HepG2 (cell line): ENCODE measurements at regions not wholly inside any gene's neighbourhood (a gene's known extent, or its start where the extent isn't known, plus 50 kb on each side); places are given as distances from the start of the nearest gene placed in this dataset.

ENCODE experiments used
- ATAC-seq: fragments of 200-7000 bp; cut with Tn5 transposase; 3 replicates; pipeline ENCODE4 v1.9.1; 2020; ENCODE audit warnings: mild to moderate bottlenecking, moderate library complexity
- BruUV-seq: library from RNA; stranded (reverse); fragments of 400-500 nt; replicated peaks from 2 replicates; lab custom pipeline; 2021; lab: Mats Ljungman, UMichigan
- CTCF ChIA-PET: fragments of 300-600 bp; formaldehyde crosslinking; extraction: SDS; loops from one replicate; lab custom pipeline; 2021; ENCODE audit warnings: low total read pairs, inconsistent platforms, low intra/inter-chr PET ratio; lab: Yijun Ruan, JAX
- POLR2A ChIA-PET: fragments of 350-600 bp; sonication (Branson Sonifier 250); formaldehyde crosslinking; loops from one replicate; lab custom pipeline; 2020; ENCODE audit warnings: antibody characterized with exemption, inconsistent platforms; lab: Yijun Ruan, JAX
- DNase-seq: peaks from one replicate; pipeline ENCODE4 v3.0.0-alpha.2; 2015; ENCODE audit warnings: low spot score
- FAIRE-seq: peaks from 3 replicates; lab custom pipeline; 2011; peaks lifted over from hg19 to GRCh38; lab: Jason Lieb, UNC
- H2AFZ ChIP-seq: one replicate; pipeline ENCODE4 v1.6.1; 2011; ENCODE audit warnings: low read length, inconsistent platforms
- H3K27ac ChIP-seq: fragments of 300-600 bp; 3 replicates; pipeline ENCODE4 v1.8.0; 2011; ENCODE audit warnings: mixed run types, mild to moderate bottlenecking, mixed read lengths, low read length, inconsistent platforms; ENCODE audit not compliant: insufficient read depth; ENCODE audit errors: extremely low read length
- H3K27me3 ChIP-seq, 2 experiments: fragments of 200-600 bp in 1 of 2; 2 replicates in 1 of 2; 3 replicates in 1 of 2; pipeline versions ENCODE4 v1.6.0 to v1.8.0; 2011; ENCODE audit warnings: low read length in 2 of 2, mild to moderate bottlenecking in 2 of 2, moderate library complexity in 2 of 2, inconsistent platforms in 1 of 2; ENCODE audit not compliant: insufficient read depth in 2 of 2, control insufficient read depth in 1 of 2
- H3K36me3 ChIP-seq, 2 experiments: fragments of 200-600 bp in 1 of 2; replicated peaks in 1 of 2; 2 replicates in 1 of 2; 3 replicates in 1 of 2; pipeline versions ENCODE4 v1.5.1 to v1.8.0; 2011; ENCODE audit warnings: low read length in 2 of 2, inconsistent platforms in 1 of 2; ENCODE audit not compliant: insufficient read depth in 2 of 2, control insufficient read depth in 1 of 2
- H3K4me1 ChIP-seq: 2 replicates; pipeline ENCODE4 v1.5.1; 2012; ENCODE audit warnings: low read length, inconsistent platforms; ENCODE audit not compliant: insufficient read depth
- H3K4me2 ChIP-seq: 2 replicates; pipeline ENCODE4 v1.6.0; 2011; ENCODE audit warnings: low read depth, low read length, inconsistent platforms
- H3K4me3 ChIP-seq, 3 experiments: fragments of 200-600 bp in 1 of 3; sonication (generic), shearing (Covaris generic) in 1 of 3; replicated peaks in 1 of 3; 2 replicates each; pipeline ENCODE4 v1.5.1; 2011 to 2016; ENCODE audit warnings: low read length in 3 of 3, inconsistent platforms in 2 of 3, low read depth in 2 of 3, mild to moderate bottlenecking in 2 of 3, control low read depth in 1 of 3, mixed read lengths in 1 of 3; ENCODE audit not compliant: insufficient read depth in 1 of 3
- H3K79me2 ChIP-seq: one replicate; pipeline ENCODE4 v1.6.1; 2011; ENCODE audit warnings: low read length, inconsistent platforms; ENCODE audit not compliant: insufficient read depth
- H3K9ac ChIP-seq: 2 replicates; pipeline ENCODE4 v1.6.0; 2011; ENCODE audit warnings: mild to moderate bottlenecking, low read depth, low read length, inconsistent platforms; ENCODE audit not compliant: insufficient read depth
- H3K9me3 ChIP-seq: 2 replicates; pipeline ENCODE4 v1.5.1; 2012; ENCODE audit warnings: mild to moderate bottlenecking, low read length
- H4K20me1 ChIP-seq: 2 replicates; pipeline ENCODE4 v1.6.0; 2011; ENCODE audit warnings: inconsistent platforms, mild to moderate bottlenecking, low read length, moderate library complexity; ENCODE audit not compliant: insufficient read depth
- FOXJ3 ChIP-seq: sonication (generic); formaldehyde crosslinking; IDR thresholded peaks from 2 replicates; pipeline ENCODE4 v1.4.0; 2020; ENCODE audit warnings: missing genetic modification reagents, mild to moderate bottlenecking, borderline replicate concordance
- KDM1A ChIP-seq: IDR thresholded peaks from 2 replicates; pipeline ENCODE4 v1.6.1; 2016; ENCODE audit warnings: missing compliant biosample characterization
- PLRG1 ChIP-seq: fragments of 450-650 bp; conservative IDR thresholded peaks from 2 replicates; pipeline ENCODE4 v1.6.1; 2016
- TOPORS ChIP-seq: sonication (generic); formaldehyde crosslinking; IDR thresholded peaks from 2 replicates; pipeline ENCODE4 v1.8.0; 2023; ENCODE audit warnings: mild to moderate bottlenecking, missing genetic modification reagents
- ZNF564 ChIP-seq: sonication (generic); formaldehyde crosslinking; IDR thresholded peaks from 2 replicates; pipeline ENCODE4 v1.8.1; 2023; ENCODE audit warnings: mild to moderate bottlenecking, missing genetic modification reagents
- WGBS: methylation state at CpG from one replicate; pipeline ENCODE4 v1.1.6; 2017; ENCODE audit warnings: low lambda C conversion rate; 5-methylcytosine and 5-hydroxymethylcytosine counted together
- in situ Hi-C: cut with HindIII; loops from 2 replicates; pipeline ENCODE4 v1.10.0; 2017; ENCODE audit warnings: low pct_unique_long_range_greater_than_20kb; ENCODE audit not compliant: extremely low pct_ligation_motif_present
- intact Hi-C: fragments of 100-400 bp; cut with micrococcal nuclease; formaldehyde crosslinking; loops from one replicate; pipeline ENCODE4 v1.10.0; 2022; ENCODE audit not compliant: unreplicated experiment
- TF ChIP-seq, protein P1 (sequence below): sonication (generic); formaldehyde crosslinking; IDR thresholded peaks from 2 replicates; pipeline ENCODE4 v1.4.0; 2020; ENCODE audit warnings: mild to moderate bottlenecking, missing genetic modification reagents
- TF ChIP-seq, protein P2 (sequence below): sonication (generic); formaldehyde crosslinking; IDR thresholded peaks from 2 replicates; pipeline ENCODE4 v1.8.1; 2023; ENCODE audit warnings: missing genetic modification reagents, inconsistent platforms, borderline replicate concordance

DNA sequence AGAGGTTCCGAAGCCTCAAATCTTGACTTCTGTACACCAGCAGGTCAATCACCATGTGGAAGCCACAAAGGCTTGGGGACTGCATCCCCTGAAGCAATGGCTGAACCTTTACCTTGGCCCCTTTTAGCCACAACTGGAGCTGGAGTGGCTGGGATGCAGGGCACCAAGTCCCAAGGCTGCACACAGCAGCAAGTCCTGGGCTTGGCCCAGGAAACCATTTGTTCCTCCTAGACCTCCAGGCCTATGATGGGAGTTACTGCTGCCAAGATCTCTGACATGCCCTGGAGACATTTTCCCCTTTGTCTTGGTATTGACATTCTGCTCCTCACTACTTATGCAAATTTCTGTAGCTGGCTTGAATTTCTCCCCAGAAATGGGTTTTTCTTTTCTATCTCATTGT, 285.9 kb downstream of the ASXL3 start (continued):
- TF ChIP-seq, protein P1, sequence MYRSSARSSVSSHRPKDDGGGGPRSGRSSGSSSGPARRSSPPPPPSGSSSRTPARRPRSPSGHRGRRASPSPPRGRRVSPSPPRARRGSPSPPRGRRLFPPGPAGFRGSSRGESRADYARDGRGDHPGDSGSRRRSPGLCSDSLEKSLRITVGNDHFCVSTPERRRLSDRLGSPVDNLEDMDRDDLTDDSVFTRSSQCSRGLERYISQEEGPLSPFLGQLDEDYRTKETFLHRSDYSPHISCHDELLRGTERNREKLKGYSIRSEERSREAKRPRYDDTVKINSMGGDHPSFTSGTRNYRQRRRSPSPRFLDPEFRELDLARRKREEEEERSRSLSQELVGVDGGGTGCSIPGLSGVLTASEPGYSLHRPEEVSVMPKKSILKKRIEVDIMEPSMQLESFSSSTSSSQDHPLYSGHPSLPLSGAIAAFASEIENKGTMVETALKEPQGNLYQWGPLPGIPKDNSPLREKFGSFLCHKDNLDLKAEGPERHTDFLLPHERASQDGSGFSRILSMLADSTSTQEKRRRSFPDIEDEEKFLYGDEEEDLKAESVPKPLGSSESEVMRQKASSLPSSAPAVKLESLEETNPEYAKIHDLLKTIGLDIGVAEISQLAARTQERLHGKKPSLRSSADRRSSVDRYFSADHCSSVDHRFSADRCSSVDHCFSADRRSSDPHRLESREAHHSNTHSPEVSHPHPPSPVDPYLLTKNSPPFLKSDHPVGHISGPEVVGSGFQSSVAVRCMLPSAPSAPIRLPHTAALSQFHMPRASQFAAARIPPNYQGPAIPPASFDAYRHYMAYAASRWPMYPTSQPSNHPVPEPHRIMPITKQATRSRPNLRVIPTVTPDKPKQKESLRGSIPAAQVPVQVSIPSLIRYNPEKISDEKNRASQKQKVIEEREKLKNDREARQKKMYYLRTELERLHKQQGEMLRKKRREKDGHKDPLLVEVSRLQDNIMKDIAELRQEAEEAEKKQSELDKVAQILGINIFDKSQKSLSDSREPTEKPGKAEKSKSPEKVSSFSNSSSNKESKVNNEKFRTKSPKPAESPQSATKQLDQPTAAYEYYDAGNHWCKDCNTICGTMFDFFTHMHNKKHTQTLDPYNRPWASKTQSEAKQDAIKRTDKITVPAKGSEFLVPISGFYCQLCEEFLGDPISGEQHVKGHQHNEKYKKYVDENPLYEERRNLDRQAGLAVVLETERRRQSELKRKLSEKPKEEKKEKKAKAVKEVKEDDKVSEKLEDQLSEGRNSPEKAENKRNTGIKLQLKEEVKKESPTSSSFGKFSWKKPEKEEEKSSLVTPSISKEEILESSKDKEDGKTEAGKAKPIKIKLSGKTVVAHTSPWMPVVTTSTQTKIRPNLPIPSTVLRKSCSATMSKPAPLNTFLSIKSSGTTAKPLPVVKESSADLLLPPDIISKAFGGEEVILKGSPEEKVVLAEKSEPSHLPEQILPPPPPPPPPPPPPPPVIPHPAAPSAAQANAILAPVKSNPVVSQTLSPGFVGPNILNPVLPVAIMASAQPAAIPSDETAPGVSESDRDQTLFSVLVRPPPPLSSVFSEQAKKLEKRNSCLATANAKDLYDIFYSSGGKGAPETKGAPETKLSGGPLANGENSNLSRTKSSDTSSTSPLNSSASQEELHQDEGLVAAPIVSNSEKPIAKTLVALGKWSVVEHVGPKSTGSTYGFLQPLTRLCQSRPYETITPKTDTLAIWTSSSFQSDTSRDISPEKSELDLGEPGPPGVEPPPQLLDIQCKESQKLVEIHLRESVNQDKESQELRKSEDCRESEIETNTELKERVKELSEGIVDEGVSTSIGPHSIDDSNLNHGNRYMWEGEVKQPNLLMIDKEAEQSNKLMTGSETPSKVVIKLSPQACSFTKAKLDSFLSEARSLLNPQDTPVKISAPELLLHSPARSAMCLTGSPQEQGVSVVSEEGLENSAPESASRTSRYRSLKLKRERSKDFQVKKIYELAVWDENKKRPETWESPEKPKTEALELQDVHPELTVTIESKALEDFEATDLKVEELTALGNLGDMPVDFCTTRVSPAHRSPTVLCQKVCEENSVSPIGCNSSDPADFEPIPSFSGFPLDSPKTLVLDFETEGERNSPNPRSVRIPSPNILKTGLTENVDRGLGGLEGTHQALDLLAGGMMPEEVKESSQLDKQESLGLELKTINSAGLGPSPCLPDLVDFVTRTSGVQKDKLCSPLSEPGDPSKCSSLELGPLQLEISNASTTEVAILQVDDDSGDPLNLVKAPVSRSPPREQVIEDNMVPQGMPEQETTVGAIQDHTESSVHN (CRISPR knock-in tag), result no peak

DNA sequence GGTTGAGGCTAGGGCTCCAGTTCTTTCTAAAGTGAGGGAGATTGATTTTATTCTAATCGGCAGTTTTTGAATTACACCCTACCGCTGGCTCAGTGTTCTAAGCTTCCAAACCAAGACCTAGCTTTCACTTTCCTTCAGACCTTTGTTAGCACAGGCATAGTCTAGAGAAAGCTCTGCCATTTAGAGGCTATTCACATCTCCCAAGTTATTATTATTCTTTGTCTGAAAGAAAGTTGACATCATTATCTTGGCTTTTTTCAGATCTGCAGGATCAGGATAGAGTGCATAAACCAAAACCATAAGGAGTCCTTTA, 276.8 kb downstream of the ASXL3 start:
- ATAC-seq, result no peak
- intact Hi-C loops (no loop called here), in situ Hi-C loops (no loop called here)
- no peaks in the 10 kb centered on the region for H3K27me3 ChIP-seq
- H3K36me3 ChIP-seq, result no peaks in the 10 kb centered on the region
- no peak overlapping the region for H3K27ac ChIP-seq
- ChIA-PET CTCF (no interaction called here), POLR2A (no interaction called here)
- no peak overlapping the region for H2AFZ ChIP-seq
- no peak for TF ChIP-seq PLRG1
- TF ChIP-seq TOPORS (CRISPR knock-in tag), result no peak
- TF ChIP-seq FOXJ3 (CRISPR knock-in tag), result no peak
- TF ChIP-seq, protein P2, sequence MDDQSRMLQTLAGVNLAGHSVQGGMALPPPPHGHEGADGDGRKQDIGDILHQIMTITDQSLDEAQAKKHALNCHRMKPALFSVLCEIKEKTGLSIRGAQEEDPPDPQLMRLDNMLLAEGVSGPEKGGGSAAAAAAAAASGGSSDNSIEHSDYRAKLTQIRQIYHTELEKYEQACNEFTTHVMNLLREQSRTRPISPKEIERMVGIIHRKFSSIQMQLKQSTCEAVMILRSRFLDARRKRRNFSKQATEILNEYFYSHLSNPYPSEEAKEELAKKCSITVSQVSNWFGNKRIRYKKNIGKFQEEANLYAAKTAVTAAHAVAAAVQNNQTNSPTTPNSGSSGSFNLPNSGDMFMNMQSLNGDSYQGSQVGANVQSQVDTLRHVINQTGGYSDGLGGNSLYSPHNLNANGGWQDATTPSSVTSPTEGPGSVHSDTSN (CRISPR knock-in tag), result no peak
- TF ChIP-seq ZNF564 (CRISPR knock-in tag), result no peak
- no peak for TF ChIP-seq KDM1A (CRISPR knock-in tag)
- H3K4me3 ChIP-seq, result no peak overlapping the region
- 80% methylated on average over 2 of the region's 2 CpGs for WGBS
- no peak overlapping the region for H3K9ac ChIP-seq
- H3K79me2 ChIP-seq, result no peaks in the 10 kb centered on the region
- no peak for DNase-seq
- no peaks in the 10 kb centered on the region for H4K20me1 ChIP-seq
- H3K4me2 ChIP-seq, result no peak overlapping the region
- no peaks in the 10 kb centered on the region for H3K4me1 ChIP-seq
- no peak for FAIRE-seq
- BruUV-seq, result no TSS peak
- H3K9me3 ChIP-seq, result peaks cover 4% of the 10 kb centered on the region
